ENCODE measurements at regions not wholly inside any gene's neighbourhood (a gene's known extent, or its start where the extent isn't known, plus 50 kb on each side); places are given as distances from the start of the nearest gene placed in this dataset.

GRCh38 chr14:21880918-21881317, 207.3 kb upstream of the OR4E1 start:
- DNase-seq = no peak
- no peak overlapping the region for H3K9ac ChIP-seq (ENCODE audit: insufficient read depth, low read length, poor library complexity, severe bottlenecking)
- Mint-ChIP-seq H3K36me3 (no peaks in the 10 kb centered on the region), H3K4me1 (no peaks in the 10 kb centered on the region), H3K27ac (no peak overlapping the region), H3K9me3 (no peaks in the 10 kb centered on the region), H3K4me3 (no peak overlapping the region), H3K27me3 (ENCODE audit: low read depth in 3 of 3) (peaks cover 0 to 2% (median 2%) of the 10 kb centered on the region in 3 donors)
- H3K4me1 ChIP-seq (ENCODE audit: control insufficient read depth in 1 of 2, insufficient read depth in 2 of 2, low read length in 2 of 2) = no peaks in the 10 kb centered on the region
- WGBS (ENCODE audit: insufficient coverage) = no CpG with 5 or more reads among the region's 3 CpGs
- H3K4me3 ChIP-seq (replicated peaks in 1 of 3; ENCODE audit: low read depth in 2 of 3, low read length in 3 of 3) = no peak overlapping the region
- no peaks in the 10 kb centered on the region for H3K9me3 ChIP-seq (replicated peaks in 1 of 2; ENCODE audit: control insufficient read depth in 1 of 2, insufficient read depth in 1 of 2, low read length in 2 of 2)
- no peaks in the 10 kb centered on the region for H3K79me2 ChIP-seq (ENCODE audit: insufficient read depth, low read length)
- no peaks in the 10 kb centered on the region for H4K20me1 ChIP-seq (ENCODE audit: insufficient read depth, low read length)
- intact Hi-C loops (cut with micrococcal nuclease) = no loop called here
- no peaks in the 10 kb centered on the region for H3K36me3 ChIP-seq (replicated peaks in 1 of 2; ENCODE audit: control insufficient read depth in 1 of 2, insufficient read depth in 2 of 2, low read length in 2 of 2)
- no peak overlapping the region for H2AFZ ChIP-seq (ENCODE audit: insufficient read depth, low read depth, low read length, poor library complexity, severe bottlenecking)
- H3K27ac ChIP-seq (ENCODE audit: low read depth in 1 of 2, low read length in 2 of 2) = no peak overlapping the region
- no peak for TF ChIP-seq CTCF (IDR thresholded peaks at IDR 0.05)
- no peak overlapping the region for H3K4me2 ChIP-seq (replicated peaks; ENCODE audit: extremely low read depth, low read length, poor library complexity, severe bottlenecking)
- H3K27me3 ChIP-seq (ENCODE audit: control insufficient read depth in 2 of 2, insufficient read depth in 2 of 2, low read length in 2 of 2) = no peaks in the 10 kb centered on the region

GRCh38 chr14:21875791-21876190, 202.2 kb upstream of the OR4E1 start:
- Histone ChIP-seq H3K4me1 (ENCODE audit: control insufficient read depth in 1 of 2, insufficient read depth in 2 of 2, low read length in 2 of 2) (peaks cover 8 to 10% of the 10 kb centered on the region in 2 donors), H3K27ac (ENCODE audit: low read depth in 1 of 2, low read length in 2 of 2) (no peak overlapping the region), H2AFZ (ENCODE audit: insufficient read depth, low read depth, low read length, poor library complexity, severe bottlenecking) (no peak overlapping the region), H3K36me3 (replicated peaks in 1 of 2; ENCODE audit: control insufficient read depth in 1 of 2, insufficient read depth in 2 of 2, low read length in 2 of 2) (no peaks in the 10 kb centered on the region), H3K27me3 (ENCODE audit: control insufficient read depth in 2 of 2, insufficient read depth in 2 of 2, low read length in 2 of 2) (no peaks in the 10 kb centered on the region), H3K9ac (ENCODE audit: insufficient read depth, low read length, poor library complexity, severe bottlenecking) (no peak overlapping the region), H3K79me2 (ENCODE audit: insufficient read depth, low read length) (no peaks in the 10 kb centered on the region), H3K9me3 (replicated peaks in 1 of 2; ENCODE audit: control insufficient read depth in 1 of 2, insufficient read depth in 1 of 2, low read length in 2 of 2) (no peaks in the 10 kb centered on the region), H3K4me2 (replicated peaks; ENCODE audit: extremely low read depth, low read length, poor library complexity, severe bottlenecking) (no peak overlapping the region), H3K4me3 (replicated peaks in 1 of 3; ENCODE audit: low read depth in 2 of 3, low read length in 3 of 3) (no peak overlapping the region), H4K20me1 (ENCODE audit: insufficient read depth, low read length) (no peaks in the 10 kb centered on the region)
- no peak for DNase-seq
- Mint-ChIP-seq H3K36me3 (no peaks in the 10 kb centered on the region), H3K27ac (no peak overlapping the region), H3K27me3 (ENCODE audit: low read depth in 3 of 3) (peaks cover 0 to 3% (median 2%) of the 10 kb centered on the region in 3 donors), H3K4me1 (peaks cover 17% of the 10 kb centered on the region), H3K4me3 (no peak overlapping the region), H3K9me3 (no peaks in the 10 kb centered on the region)
- intact Hi-C loops (cut with micrococcal nuclease) = no loop called here
- no CpG with 5 or more reads among the region's 2 CpGs for WGBS (ENCODE audit: insufficient coverage)
- no peak for TF ChIP-seq CTCF (IDR thresholded peaks at IDR 0.05)

Measured in CD14-positive monocyte (primary cell).